GM10248 (cell line): ENCODE measurements at regions not wholly inside any gene's neighbourhood (a gene's known extent, or its start where the extent isn't known, plus 50 kb on each side); places are given as distances from the start of the nearest gene placed in this dataset.

Experiments
- CTCF ChIA-PET: fragments of 300-600 bp; sonication (Branson Sonifier 250); formaldehyde crosslinking; extraction: SDS; loops from one replicate; lab custom pipeline; 2021; ENCODE audit warnings: antibody characterized with exemption; lab: Yijun Ruan, JAX
- POLR2A ChIA-PET: fragments of 350-650 bp; sonication (Branson Sonifier 250); formaldehyde crosslinking; extraction: SDS; loops from one replicate; lab custom pipeline; 2020; ENCODE audit warnings: antibody characterized with exemption; lab: Yijun Ruan, JAX
- DNase-seq: peaks from one replicate; pipeline ENCODE4 v3.0.0; 2012; ENCODE audit errors: extremely low spot score
- TF ChIP-seq, protein P1 (sequence below): IDR thresholded peaks from 2 replicates; pipeline ENCODE4 v1.5.1; 2012; ENCODE audit warnings: mild to moderate bottlenecking, low read depth; ENCODE audit errors: extremely low read depth, missing control alignments, control extremely low read depth

GRCh38 chr12:98409548-98409947, 105.8 kb upstream of the TMPO start:
- POLR2A ChIA-PET, result no interaction called here
- TF ChIP-seq, protein P1, sequence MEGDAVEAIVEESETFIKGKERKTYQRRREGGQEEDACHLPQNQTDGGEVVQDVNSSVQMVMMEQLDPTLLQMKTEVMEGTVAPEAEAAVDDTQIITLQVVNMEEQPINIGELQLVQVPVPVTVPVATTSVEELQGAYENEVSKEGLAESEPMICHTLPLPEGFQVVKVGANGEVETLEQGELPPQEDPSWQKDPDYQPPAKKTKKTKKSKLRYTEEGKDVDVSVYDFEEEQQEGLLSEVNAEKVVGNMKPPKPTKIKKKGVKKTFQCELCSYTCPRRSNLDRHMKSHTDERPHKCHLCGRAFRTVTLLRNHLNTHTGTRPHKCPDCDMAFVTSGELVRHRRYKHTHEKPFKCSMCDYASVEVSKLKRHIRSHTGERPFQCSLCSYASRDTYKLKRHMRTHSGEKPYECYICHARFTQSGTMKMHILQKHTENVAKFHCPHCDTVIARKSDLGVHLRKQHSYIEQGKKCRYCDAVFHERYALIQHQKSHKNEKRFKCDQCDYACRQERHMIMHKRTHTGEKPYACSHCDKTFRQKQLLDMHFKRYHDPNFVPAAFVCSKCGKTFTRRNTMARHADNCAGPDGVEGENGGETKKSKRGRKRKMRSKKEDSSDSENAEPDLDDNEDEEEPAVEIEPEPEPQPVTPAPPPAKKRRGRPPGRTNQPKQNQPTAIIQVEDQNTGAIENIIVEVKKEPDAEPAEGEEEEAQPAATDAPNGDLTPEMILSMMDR, result no peak
- no peak for DNase-seq
- CTCF ChIA-PET, result interaction anchor here (0.7 kb wide), 1 partner anchor 10 kb away, joined by 3 read pairs; no protein-coding TSS in a partner anchor

DNA sequence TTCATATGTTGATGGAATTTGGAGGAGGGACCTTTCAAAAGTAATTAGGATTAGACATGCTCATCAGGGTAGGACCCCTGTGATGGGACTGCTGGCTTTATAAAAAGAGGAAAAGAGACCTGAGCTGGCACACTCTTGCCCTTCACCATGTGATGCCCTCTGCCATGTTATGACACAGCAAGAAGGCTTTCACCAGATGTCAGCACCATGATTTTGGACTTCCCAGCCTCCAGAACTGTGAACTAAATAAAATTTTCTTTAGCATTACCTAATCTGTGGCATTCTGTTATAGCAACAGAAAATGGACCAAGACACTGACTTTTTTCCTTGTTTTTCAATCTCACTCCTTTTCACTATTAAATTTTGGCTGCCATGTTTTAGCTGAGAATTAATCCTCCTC, 105.0 kb upstream of the TMPO start:
- ChIA-PET POLR2A (no interaction called here), CTCF (no interaction called here)
- TF ChIP-seq, protein P1, result no peak
- DNase-seq, result no peak

DNA sequence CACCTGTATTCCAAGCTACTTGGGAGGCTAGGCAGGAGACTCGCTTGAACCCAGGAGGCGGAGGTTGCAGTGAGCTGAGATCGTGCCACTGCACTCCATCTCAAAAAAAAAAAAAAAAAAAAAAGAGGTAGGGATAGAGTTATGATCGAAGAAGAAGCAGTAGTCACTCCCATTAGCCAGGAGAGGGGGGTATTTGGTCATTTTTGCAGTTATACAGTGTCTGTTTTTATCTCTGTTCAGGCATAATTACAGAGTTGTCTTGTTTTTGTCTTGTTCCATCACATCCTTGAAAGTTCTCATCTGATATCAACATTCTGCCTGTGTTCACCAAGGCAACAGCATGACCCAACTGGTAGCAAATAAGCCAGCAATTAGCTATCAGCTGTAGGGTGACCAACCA, 98.5 kb upstream of the TMPO start:
- DNase-seq, result no peak
- ChIA-PET CTCF (interaction anchor here (1.6 to 3.1 kb wide), 3 partner anchors 10 to 34 kb away, joined by 3 to 12 read pairs (median 4); no protein-coding TSS in a partner anchor), POLR2A (no interaction called here)
- TF ChIP-seq, protein P1, result no peak

DNA sequence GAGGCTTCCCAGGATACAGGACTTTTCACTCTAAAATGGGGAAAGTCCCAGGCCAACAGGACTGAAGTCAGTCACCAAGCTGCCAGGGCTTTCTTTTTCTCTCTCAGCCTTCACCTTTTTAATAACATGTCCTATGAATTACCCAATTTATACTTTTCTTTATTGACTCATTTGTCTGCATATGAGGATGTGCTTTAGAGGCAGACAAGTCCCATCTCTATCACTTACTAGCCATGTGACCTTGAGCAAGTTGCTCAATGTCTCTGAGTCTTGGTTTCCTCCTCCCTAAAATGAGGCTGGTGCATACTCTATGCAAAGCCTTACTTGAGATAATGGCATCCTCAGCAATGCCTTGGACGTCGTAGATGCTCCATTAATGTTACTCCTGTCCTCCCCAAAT, 98.1 kb upstream of the TMPO start:
- DNase-seq, result no peak
- ChIA-PET CTCF (interaction anchor here (0.8 to 3.1 kb wide), 5 partner anchors 10 to 1268 kb away, joined by 3 to 12 read pairs (median 4); no protein-coding TSS in a partner anchor), POLR2A (no interaction called here)
- TF ChIP-seq, protein P1, result no peak

GRCh38 chr12:98418357-98419075, 96.9 kb upstream of the TMPO start:
- POLR2A ChIA-PET, result no interaction called here
- no peak for DNase-seq
- TF ChIP-seq, protein P1, result no peak
- CTCF ChIA-PET, result interaction anchor here (0.8 to 3.1 kb wide), 3 partner anchors 8 to 1270 kb away, joined by 3 to 12 read pairs (median 4); no protein-coding TSS in a partner anchor

DNA sequence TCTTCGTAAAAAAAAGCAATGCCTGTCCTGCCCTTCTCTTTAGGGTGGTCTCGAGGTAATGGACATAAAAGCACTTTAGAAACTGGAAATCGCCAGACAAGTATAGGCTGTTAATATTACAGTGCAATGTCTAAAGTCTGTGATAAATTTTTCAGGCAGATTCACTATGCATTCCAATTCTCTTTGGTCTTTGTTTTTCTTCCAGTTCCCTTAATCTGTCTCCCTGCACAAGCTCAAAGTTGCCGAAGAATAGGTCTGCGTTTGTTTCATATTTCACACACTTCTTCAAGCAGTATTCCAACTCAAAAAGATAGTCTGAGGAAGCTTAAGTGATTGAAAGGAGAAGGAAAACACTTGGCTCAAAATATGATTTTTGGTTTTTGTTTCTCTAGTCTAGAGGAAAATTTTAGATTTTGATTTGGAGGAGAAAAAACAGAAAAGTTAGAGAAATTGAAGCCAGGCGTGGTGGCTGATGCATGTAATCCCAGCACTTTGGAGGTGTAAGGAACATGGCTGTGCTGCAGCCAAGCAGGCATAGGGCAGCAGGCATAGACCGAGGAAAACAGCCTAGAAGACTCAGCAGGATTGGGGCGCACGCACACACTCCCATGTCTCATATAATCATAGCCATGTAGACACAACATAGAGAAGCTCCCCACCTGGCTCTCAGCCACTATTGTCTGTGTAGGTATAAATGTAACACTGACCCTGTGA, 96.2 kb upstream of the TMPO start:
- no peak for DNase-seq
- ChIA-PET CTCF (interaction anchor here (0.7 to 3.1 kb wide), 2 partner anchors 8 to 72 kb away, joined by 3 to 12 read pairs; no protein-coding TSS in a partner anchor), POLR2A (no interaction called here)
- TF ChIP-seq, protein P1, result no peak
